Neural crest cell (in vitro differentiated cells): ENCODE measurements at regions not wholly inside any gene's neighbourhood (a gene's known extent, or its start where the extent isn't known, plus 50 kb on each side); places are given as distances from the start of the nearest gene placed in this dataset.

Experiments used
- DNase-seq: peaks from one replicate; pipeline ENCODE4 v3.0.0; 2021; ENCODE audit warnings: low read depth, mixed read lengths, low spot score
- H3K27ac Mint-ChIP-seq: one replicate; pipeline ENCODE4 v1.8.0; 2021; ENCODE audit warnings: mild to moderate bottlenecking, mixed read lengths; ENCODE audit not compliant: unreplicated experiment
- H3K27me3 Mint-ChIP-seq: 2 replicates; pipeline ENCODE4 v1.8.0; 2021; ENCODE audit warnings: low read depth, mild to moderate bottlenecking, mixed read lengths
- H3K36me3 Mint-ChIP-seq: 2 replicates; pipeline ENCODE4 v1.8.0; 2021; ENCODE audit warnings: low read depth, mild to moderate bottlenecking, mixed read lengths
- H3K4me1 Mint-ChIP-seq: 2 replicates; pipeline ENCODE4 v1.8.0; 2021; ENCODE audit warnings: mixed read lengths
- H3K4me3 Mint-ChIP-seq: one replicate; pipeline ENCODE4 v1.8.0; 2021; ENCODE audit warnings: mild to moderate bottlenecking, mixed read lengths
- H3K9me3 Mint-ChIP-seq: 2 replicates; pipeline ENCODE4 v1.8.0; 2021; ENCODE audit warnings: mixed read lengths
- CTCF ChIP-seq: fragments of 200-600 bp; sonication (generic); conservative IDR thresholded peaks from 2 replicates; pipeline ENCODE4 v1.5.0; 2021; ENCODE audit warnings: antibody characterized with exemption, mild to moderate bottlenecking

GRCh38 chr18:26729449-26729848 is 136.1 kb downstream of the AQP4 start:
- DNase-seq: no peak
- Mint-ChIP-seq H3K9me3 (no peaks in the 10 kb centered on the region), H3K36me3 (no peaks in the 10 kb centered on the region), H3K4me3 (no peak overlapping the region), H3K27me3 (no peaks in the 10 kb centered on the region), H3K4me1 (peaks cover 16% of the 10 kb centered on the region), H3K27ac (peak overlapping the region; percentile 46)
- no peak for TF ChIP-seq CTCF

- H3K27ac Mint-ChIP-seq: peak overlapping the region; percentile 46
- peaks cover 16% of the 10 kb centered on the region for H3K4me1 Mint-ChIP-seq
- H3K36me3 Mint-ChIP-seq: no peaks in the 10 kb centered on the region
These were observed 136.5 kb downstream of the AQP4 start for GRCh38 chr18:26729008-26729407.

GRCh38 chr18:26723981-26724380 is 141.5 kb downstream of the AQP4 start:
- H3K27ac Mint-ChIP-seq: no peak overlapping the region
- no peaks in the 10 kb centered on the region for H3K27me3 Mint-ChIP-seq

More at GRCh38 chr18:26729008-26729407, 136.5 kb downstream of the AQP4 start:
- TF ChIP-seq CTCF: no peak
- DNase-seq: no peak
- Mint-ChIP-seq H3K4me3 (no peak overlapping the region), H3K27me3 (no peaks in the 10 kb centered on the region), H3K9me3 (no peaks in the 10 kb centered on the region)

GRCh38 chr18:26722565-26722931 is 143.0 kb downstream of the AQP4 start:
- H3K4me3 Mint-ChIP-seq: no peak overlapping the region
- no peak for TF ChIP-seq CTCF
- DNase-seq: no peak

More at GRCh38 chr18:26723981-26724380, 141.5 kb downstream of the AQP4 start:
- peaks cover 8% of the 10 kb centered on the region for H3K4me1 Mint-ChIP-seq
- no peak for TF ChIP-seq CTCF
- no peaks in the 10 kb centered on the region for H3K9me3 Mint-ChIP-seq
- DNase-seq: no peak
- H3K36me3 Mint-ChIP-seq: no peaks in the 10 kb centered on the region
- H3K4me3 Mint-ChIP-seq: no peak overlapping the region

GRCh38 chr18:26721854-26722564 is 143.5 kb downstream of the AQP4 start:
- no peak overlapping the region for H3K27ac Mint-ChIP-seq

More at GRCh38 chr18:26722565-26722931, 143.0 kb downstream of the AQP4 start:
- H3K27me3 Mint-ChIP-seq: no peaks in the 10 kb centered on the region
- no peak overlapping the region for H3K27ac Mint-ChIP-seq
- H3K36me3 Mint-ChIP-seq: no peaks in the 10 kb centered on the region
- no peaks in the 10 kb centered on the region for H3K9me3 Mint-ChIP-seq
- H3K4me1 Mint-ChIP-seq: peaks cover 8% of the 10 kb centered on the region

More at GRCh38 chr18:26721854-26722564, 143.5 kb downstream of the AQP4 start:
- H3K9me3 Mint-ChIP-seq: no peaks in the 10 kb centered on the region
- H3K36me3 Mint-ChIP-seq: no peaks in the 10 kb centered on the region
- H3K4me3 Mint-ChIP-seq: no peak overlapping the region
- peaks cover 8% of the 10 kb centered on the region for H3K4me1 Mint-ChIP-seq
- no peaks in the 10 kb centered on the region for H3K27me3 Mint-ChIP-seq
- DNase-seq: no peak
- TF ChIP-seq CTCF: no peak
